SK-N-SH (cell line): ENCODE measurements at regions not wholly inside any gene's neighbourhood (a gene's known extent, or its start where the extent isn't known, plus 50 kb on each side); places are given as distances from the start of the nearest gene placed in this dataset.

ENCODE experiments used
- CTCF ChIA-PET: fragments of 300-600, 350-600 bp; formaldehyde crosslinking; extraction: SDS; loops from one replicate; lab custom pipeline; 2021; lab: Yijun Ruan, JAX
- POLR2A ChIA-PET: fragments of 350-600 bp; sonication (Branson Sonifier 250); formaldehyde crosslinking; extraction: SDS; loops from one replicate; lab custom pipeline; 2020; ENCODE audit warnings: antibody characterized with exemption, inconsistent platforms; lab: Yijun Ruan, JAX
- DNase-seq: peaks from one replicate; pipeline ENCODE4 v3.0.0; 2012
- H2AFZ ChIP-seq: fragments of 200-600 bp; sonication (generic); 2 replicates; pipeline ENCODE4 v1.8.1; 2016; ENCODE audit warnings: antibody characterized with exemption, mild to moderate bottlenecking, low read depth
- H3F3A ChIP-seq: fragments of 200-600 bp; sonication (generic); replicated peaks from 2 replicates; pipeline ENCODE3; 2016; ENCODE audit warnings: antibody characterized with exemption, mild to moderate bottlenecking; ENCODE audit not compliant: insufficient read depth
- H3K27ac ChIP-seq, 2 experiments: fragments of 200-500 bp in 1 of 2; fragments of 200-600 bp in 1 of 2; sonication (Bioruptor generic) in 1 of 2; sonication (generic), shearing (Covaris generic) in 1 of 2; 2 replicates each; pipeline versions ENCODE4 v1.5.1 to v1.6.1; 2014 to 2016; ENCODE audit warnings: low read depth in 2 of 2, inconsistent platforms in 1 of 2, low read length in 1 of 2, mild to moderate bottlenecking in 1 of 2, mixed read lengths in 1 of 2
- H3K27me3 ChIP-seq: fragments of 200-600 bp; sonication (generic), shearing (Covaris generic); 2 replicates; pipeline ENCODE4 v1.6.1; 2016; ENCODE audit warnings: mixed run types; ENCODE audit not compliant: insufficient read depth
- H3K36me3 ChIP-seq, 2 experiments: fragments of 200-500 bp in 1 of 2; fragments of 200-600 bp in 1 of 2; sonication (Bioruptor generic) in 1 of 2; sonication (generic) in 1 of 2; replicated peaks in 1 of 2; 2 replicates each; pipeline versions ENCODE3 to v1.5.1; 2014 to 2016; ENCODE audit warnings: low read length in 1 of 2, mild to moderate bottlenecking in 1 of 2; ENCODE audit not compliant: insufficient read depth in 2 of 2, control insufficient read depth in 1 of 2
- H3K4me1 ChIP-seq, 2 experiments: fragments of 200-500 bp in 1 of 2; fragments of 200-600 bp in 1 of 2; sonication (Bioruptor generic) in 1 of 2; sonication (generic), shearing (Covaris generic) in 1 of 2; 2 replicates each; pipeline versions ENCODE4 v1.5.1 to v1.6.1; 2014 to 2016; ENCODE audit warnings: low read depth in 1 of 2, low read length in 1 of 2, mixed run types in 1 of 2; ENCODE audit not compliant: insufficient read depth in 2 of 2, control insufficient read depth in 1 of 2
- H3K4me2 ChIP-seq: fragments of 200-600 bp; sonication (generic), shearing (Covaris generic); 2 replicates; pipeline ENCODE4 v1.6.1; 2017; ENCODE audit warnings: mixed run types
- H3K4me3 ChIP-seq, 2 experiments: fragments of 200-500 bp in 1 of 2; fragments of 200-600 bp in 1 of 2; sonication (Bioruptor generic) in 1 of 2; sonication (generic), shearing (Covaris generic) in 1 of 2; 2 replicates each; pipeline versions ENCODE4 v1.5.1 to v1.8.1; 2014 to 2016; ENCODE audit warnings: low read depth in 2 of 2, inconsistent platforms in 1 of 2, low read length in 1 of 2, mild to moderate bottlenecking in 1 of 2, mixed read lengths in 1 of 2, moderate library complexity in 1 of 2
- H3K79me2 ChIP-seq: fragments of 200-600 bp; sonication (generic); 2 replicates; pipeline ENCODE4 v1.8.1; 2017; ENCODE audit warnings: mild to moderate bottlenecking; ENCODE audit not compliant: insufficient read depth
- H3K9ac ChIP-seq: fragments of 200-600 bp; sonication (generic); 2 replicates; pipeline ENCODE4 v1.6.1; 2017; ENCODE audit warnings: mixed run types
- H3K9me2 ChIP-seq: fragments of 200-600 bp; sonication (generic); 2 replicates; pipeline ENCODE4 v1.6.1; 2017; ENCODE audit warnings: mixed run types
- H3K9me3 ChIP-seq: fragments of 200-600 bp; sonication (generic); 2 replicates; pipeline ENCODE4 v1.6.1; 2017; ENCODE audit warnings: mixed run types, mild to moderate bottlenecking, moderate library complexity
- H4K20me1 ChIP-seq: fragments of 200-600 bp; sonication (generic); 2 replicates; pipeline ENCODE4 v1.6.1; 2017; ENCODE audit warnings: mild to moderate bottlenecking, mixed run types; ENCODE audit not compliant: insufficient read depth
- CHD2 ChIP-seq: fragments of 150-350 bp; IDR thresholded peaks from 2 replicates; pipeline ENCODE4 v1.6.1; 2018; ENCODE audit warnings: low read length; ENCODE audit not compliant: partially characterized antibody
- EP300 ChIP-seq, 2 experiments: IDR thresholded peaks; 2 replicates each; pipeline versions ENCODE4 v1.4.0 to v1.6.1; 2012; ENCODE audit warnings: borderline replicate concordance in 1 of 2, low read depth in 1 of 2, low read length in 1 of 2
- FOXJ3 ChIP-seq: sonication (generic); formaldehyde crosslinking; IDR thresholded peaks from 2 replicates; pipeline ENCODE4 v1.5.1; 2020; ENCODE audit warnings: mild to moderate bottlenecking, missing genetic modification reagents
- FOXM1 ChIP-seq: IDR thresholded peaks from 2 replicates; pipeline ENCODE4 v1.4.0; 2012; ENCODE audit warnings: low read depth, mild to moderate bottlenecking
- GABPA ChIP-seq: IDR thresholded peaks from 2 replicates; pipeline ENCODE4 v1.4.0; 2012; ENCODE audit warnings: low read depth, mild to moderate bottlenecking
- GATA2 ChIP-seq: sonication (generic); formaldehyde crosslinking; IDR thresholded peaks from 2 replicates; pipeline ENCODE4 v1.5.0; 2020; ENCODE audit warnings: mild to moderate bottlenecking, missing genetic modification reagents
- IRF3 ChIP-seq: fragments of 150-350 bp; IDR thresholded peaks from 2 replicates; pipeline ENCODE4 v1.6.1; 2016; ENCODE audit warnings: mild to moderate bottlenecking, low read depth, low read length
- MEF2A ChIP-seq: IDR thresholded peaks from 2 replicates; pipeline ENCODE4 v1.4.0; 2012; ENCODE audit warnings: low read depth, borderline replicate concordance
- MXI1 ChIP-seq: IDR thresholded peaks from 2 replicates; pipeline ENCODE4 v1.6.1; 2012; ENCODE audit warnings: mild to moderate bottlenecking, low read depth, low read length, improper control_type of control experiment
- PBX3 ChIP-seq: IDR thresholded peaks from 2 replicates; pipeline ENCODE4; 2012
- POLR2AphosphoS5 ChIP-seq: IDR thresholded peaks from 2 replicates; pipeline ENCODE4 v1.6.1; 2012; ENCODE audit warnings: low read depth, low read length
- RAD21 ChIP-seq: IDR thresholded peaks from 2 replicates; pipeline ENCODE4 v1.6.1; 2012; ENCODE audit warnings: mild to moderate bottlenecking, low read length
- RCOR1 ChIP-seq: fragments of 150-350 bp; IDR thresholded peaks from 2 replicates; pipeline ENCODE4 v1.6.1; 2017; ENCODE audit warnings: antibody characterized with exemption, low read length
- RFX5 ChIP-seq: IDR thresholded peaks from 2 replicates; pipeline ENCODE4 v1.6.1; 2012; ENCODE audit warnings: mild to moderate bottlenecking, improper control_type of control experiment, low read length
- RXRA ChIP-seq: IDR thresholded peaks from 2 replicates; pipeline ENCODE4 v1.4.0; 2012; ENCODE audit warnings: low read depth, mild to moderate bottlenecking, borderline replicate concordance
- SIN3A ChIP-seq: IDR thresholded peaks from 2 replicates; pipeline ENCODE4 v1.6.1; 2012; ENCODE audit warnings: low read depth, mild to moderate bottlenecking, low read length, moderate library complexity, borderline replicate concordance
- TAF1 ChIP-seq: IDR thresholded peaks from 2 replicates; pipeline ENCODE4 v1.6.1; 2012; ENCODE audit warnings: low read depth, mild to moderate bottlenecking, low read length, moderate library complexity, borderline replicate concordance
- TCF12 ChIP-seq: IDR thresholded peaks from 2 replicates; pipeline ENCODE4 v1.4.0; 2012
- WGBS: methylation state at CpG from one replicate; pipeline ENCODE4 v1.1.6; 2017; ENCODE audit warnings: low lambda C conversion rate; 5-methylcytosine and 5-hydroxymethylcytosine counted together
- TF ChIP-seq, protein P1 (sequence below): IDR thresholded peaks from 2 replicates; pipeline ENCODE4 v1.4.0; 2012; ENCODE audit warnings: low read depth
- TF ChIP-seq, protein P2 (sequence below): IDR thresholded peaks from 2 replicates; pipeline ENCODE4 v1.4.0; 2012; ENCODE audit warnings: low read depth, borderline replicate concordance

- Histone ChIP-seq H3K9ac (no peak overlapping the region), H3K79me2 (no peaks in the 10 kb centered on the region), H3K4me2 (no peak overlapping the region), H3K4me3 (no peak overlapping the region), H2AFZ (no peak overlapping the region), H4K20me1 (no peaks in the 10 kb centered on the region), H3K27me3 (no peaks in the 10 kb centered on the region), H3K36me3 (no peaks in the 10 kb centered on the region), H3K4me1 (no peaks in the 10 kb centered on the region), H3K9me2 (no peaks in the 10 kb centered on the region), H3F3A (no peaks in the 10 kb centered on the region), H3K27ac (no peak overlapping the region), H3K9me3 (no peaks in the 10 kb centered on the region)
- 67% methylated on average over 9 of the region's 9 CpGs for WGBS
- DNase-seq: no peak
- POLR2A ChIA-PET: no interaction called here
- TF ChIP-seq TCF12 (no peak), POLR2AphosphoS5 (no peak), CHD2 (no peak), SIN3A (no peak), TAF1 (no peak), RCOR1 (no peak), IRF3 (no peak), FOXM1 (no peak), RXRA (no peak), GABPA (no peak), RFX5 (no peak), RAD21 (no peak), MXI1 (no peak)
- TF ChIP-seq, protein P1, sequence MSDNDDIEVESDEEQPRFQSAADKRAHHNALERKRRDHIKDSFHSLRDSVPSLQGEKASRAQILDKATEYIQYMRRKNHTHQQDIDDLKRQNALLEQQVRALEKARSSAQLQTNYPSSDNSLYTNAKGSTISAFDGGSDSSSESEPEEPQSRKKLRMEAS: no peak
- TF ChIP-seq, protein P2, sequence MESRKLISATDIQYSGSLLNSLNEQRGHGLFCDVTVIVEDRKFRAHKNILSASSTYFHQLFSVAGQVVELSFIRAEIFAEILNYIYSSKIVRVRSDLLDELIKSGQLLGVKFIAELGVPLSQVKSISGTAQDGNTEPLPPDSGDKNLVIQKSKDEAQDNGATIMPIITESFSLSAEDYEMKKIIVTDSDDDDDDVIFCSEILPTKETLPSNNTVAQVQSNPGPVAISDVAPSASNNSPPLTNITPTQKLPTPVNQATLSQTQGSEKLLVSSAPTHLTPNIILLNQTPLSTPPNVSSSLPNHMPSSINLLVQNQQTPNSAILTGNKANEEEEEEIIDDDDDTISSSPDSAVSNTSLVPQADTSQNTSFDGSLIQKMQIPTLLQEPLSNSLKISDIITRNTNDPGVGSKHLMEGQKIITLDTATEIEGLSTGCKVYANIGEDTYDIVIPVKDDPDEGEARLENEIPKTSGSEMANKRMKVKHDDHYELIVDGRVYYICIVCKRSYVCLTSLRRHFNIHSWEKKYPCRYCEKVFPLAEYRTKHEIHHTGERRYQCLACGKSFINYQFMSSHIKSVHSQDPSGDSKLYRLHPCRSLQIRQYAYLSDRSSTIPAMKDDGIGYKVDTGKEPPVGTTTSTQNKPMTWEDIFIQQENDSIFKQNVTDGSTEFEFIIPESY: no peak
- CTCF ChIA-PET: interaction anchor here (0.8 kb wide), 1 partner anchor 9 kb away, joined by 3 read pairs; no protein-coding TSS in a partner anchor
These were observed 133.4 kb upstream of the SPATS2L start for GRCh38 chr2:200172944-200173581.

DNA sequence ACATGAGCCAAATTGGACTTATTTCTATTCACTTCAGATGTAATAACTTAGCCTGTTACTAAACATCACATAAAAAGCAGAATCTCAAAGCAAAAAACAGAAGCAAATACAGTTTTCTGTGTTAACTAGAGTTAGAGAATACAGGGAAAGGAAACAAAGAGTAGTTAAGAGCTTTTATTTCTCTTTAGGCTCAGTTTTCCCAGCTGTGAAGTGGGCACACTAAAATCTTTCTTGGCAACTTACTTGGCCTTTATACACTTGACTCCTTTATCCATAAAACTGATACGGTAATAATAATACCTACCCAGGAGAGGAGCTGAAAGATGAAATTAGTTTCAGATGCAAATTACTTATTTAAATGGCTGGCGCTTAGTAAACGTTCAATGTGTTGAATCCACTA, 132.8 kb upstream of the SPATS2L start:
- WGBS: 88% methylated on average over 3 of the region's 3 CpGs
- no peak overlapping the region for H3K9ac ChIP-seq
- no peaks in the 10 kb centered on the region for H3K9me2 ChIP-seq
- DNase-seq: no peak
- ChIA-PET POLR2A (no interaction called here), CTCF (interaction anchor here (0.8 kb wide), 1 partner anchor 9 kb away, joined by 3 read pairs; no protein-coding TSS in a partner anchor)
- no peak overlapping the region for H2AFZ ChIP-seq
- H3K4me3 ChIP-seq: no peak overlapping the region
- H3K4me2 ChIP-seq: no peak overlapping the region
- no peaks in the 10 kb centered on the region for H4K20me1 ChIP-seq
- no peaks in the 10 kb centered on the region for H3K4me1 ChIP-seq
- H3K36me3 ChIP-seq: no peaks in the 10 kb centered on the region
- H3K27ac ChIP-seq: no peak overlapping the region
- no peaks in the 10 kb centered on the region for H3K27me3 ChIP-seq
- H3K9me3 ChIP-seq: no peaks in the 10 kb centered on the region
- H3F3A ChIP-seq: no peaks in the 10 kb centered on the region
- TF ChIP-seq CHD2: no peak
- TF ChIP-seq EP300 (IDR thresholded peaks at IDR 0.05; ENCODE audit: borderline replicate concordance in 1 of 2, low read depth in 1 of 2, low read length in 1 of 2): no peak
- no peak for TF ChIP-seq RFX5
- TF ChIP-seq MEF2A: no peak
- TF ChIP-seq GATA2 (CRISPR knock-in tag): no peak
- TF ChIP-seq RCOR1: no peak
- TF ChIP-seq, protein P2: no peak
- TF ChIP-seq FOXJ3: no peak
- TF ChIP-seq PBX3: no peak
- H3K79me2 ChIP-seq: no peaks in the 10 kb centered on the region
